Caco-2 (cell line): ENCODE measurements at regions not wholly inside any gene's neighbourhood (a gene's known extent, or its start where the extent isn't known, plus 50 kb on each side); places are given as distances from the start of the nearest gene placed in this dataset.

Source experiments
- BruUV-seq: library from RNA; stranded (reverse); fragments of 400-500 nt; replicated peaks from 2 replicates; lab custom pipeline; 2021; lab: Mats Ljungman, UMichigan
- CTCF ChIA-PET: fragments of 300-600 bp; sonication (Branson Sonifier 250); formaldehyde crosslinking; loops from one replicate; lab custom pipeline; 2022; ENCODE audit warnings: antibody characterized with exemption; lab: Charles Lee
- POLR2A ChIA-PET: fragments of 300-600 bp; sonication (Branson Sonifier 250); formaldehyde crosslinking; loops from one replicate; lab custom pipeline; 2022; ENCODE audit warnings: antibody characterized with exemption; lab: Charles Lee
- DNase-seq, 2 experiments: peaks; one replicate each; pipeline versions ENCODE4 v3.0.0 to v3.0.0-alpha.2; 2020 to 2022
- H3K27me3 ChIP-seq: replicated peaks from 2 replicates; pipeline ENCODE4 v1.6.0; 2011; ENCODE audit warnings: low read length; ENCODE audit not compliant: control insufficient read depth, insufficient read depth
- H3K36me3 ChIP-seq: 2 replicates; pipeline ENCODE4 v1.5.1; 2011; ENCODE audit warnings: low read length; ENCODE audit not compliant: control insufficient read depth, insufficient read depth
- H3K4me1 ChIP-seq: fragments of 250-450 bp; sonication (Bioruptor Pico); 2 replicates; pipeline ENCODE4 v1.5.1; 2020; ENCODE audit warnings: mild to moderate bottlenecking
- H3K4me3 ChIP-seq: 2 replicates; pipeline ENCODE4 v1.5.1; 2011; ENCODE audit warnings: low read depth, mild to moderate bottlenecking, control low read depth, low read length
- H3K9me3 ChIP-seq: fragments of 250-450 bp; sonication (Bioruptor Pico); 2 replicates; pipeline ENCODE4 v1.5.1; 2020; ENCODE audit warnings: mild to moderate bottlenecking, moderate library complexity
- H3K27ac Mint-ChIP-seq: one replicate; pipeline ENCODE4 v1.8.0; 2022; ENCODE audit warnings: mixed read lengths; ENCODE audit not compliant: unreplicated experiment
- H3K27me3 Mint-ChIP-seq: one replicate; pipeline ENCODE4 v1.8.0; 2022; ENCODE audit warnings: mixed read lengths; ENCODE audit not compliant: insufficient read depth, unreplicated experiment
- H3K36me3 Mint-ChIP-seq: one replicate; pipeline ENCODE4 v1.8.0; 2022; ENCODE audit warnings: mild to moderate bottlenecking, mixed read lengths; ENCODE audit not compliant: insufficient read depth, unreplicated experiment
- H3K4me1 Mint-ChIP-seq: one replicate; pipeline ENCODE4 v1.8.0; 2022; ENCODE audit warnings: low read depth, mixed read lengths; ENCODE audit not compliant: unreplicated experiment
- H3K4me3 Mint-ChIP-seq: one replicate; pipeline ENCODE4 v1.8.0; 2022; ENCODE audit warnings: mild to moderate bottlenecking, moderate library complexity, mixed read lengths; ENCODE audit not compliant: unreplicated experiment
- H3K9me3 Mint-ChIP-seq: one replicate; pipeline ENCODE4 v1.8.0; 2022; ENCODE audit warnings: mixed read lengths; ENCODE audit not compliant: unreplicated experiment
- intact Hi-C: fragments of 100-400 bp; cut with micrococcal nuclease; formaldehyde crosslinking; loops from one replicate; pipeline ENCODE4 v1.10.0; 2022; ENCODE audit not compliant: unreplicated experiment
- TF ChIP-seq, protein P1 (sequence below), 2 experiments: fragments of 200-600 bp in 1 of 2; IDR thresholded peaks; 1 replicate in 1 of 2; 2 replicates in 1 of 2; pipeline versions ENCODE4 v1.5.1 to v1.8.0; 2011 to 2022; ENCODE audit warnings: antibody characterized with exemption in 1 of 2, control low read depth in 1 of 2, inconsistent platforms in 1 of 2, low read depth in 1 of 2, low read length in 1 of 2, mild to moderate bottlenecking in 1 of 2, moderate library complexity in 1 of 2; ENCODE audit not compliant: insufficient read depth in 1 of 2, severe bottlenecking in 1 of 2, unreplicated experiment in 1 of 2

- ChIA-PET CTCF (no interaction called here), POLR2A (no interaction called here)
- Mint-ChIP-seq H3K27me3 (no peaks in the 10 kb centered on the region), H3K36me3 (no peaks in the 10 kb centered on the region), H3K27ac (no peak overlapping the region), H3K4me3 (no peak overlapping the region), H3K9me3 (no peaks in the 10 kb centered on the region), H3K4me1 (peaks cover 7% of the 10 kb centered on the region)
- intact Hi-C loops = no loop called here
- 0 out of 2 replicates have a peak, but pooled peaks cover 4% of the 10 kb centered on the region for H3K9me3 ChIP-seq
- H3K36me3 ChIP-seq = no peaks in the 10 kb centered on the region
- TF ChIP-seq, protein P1, sequence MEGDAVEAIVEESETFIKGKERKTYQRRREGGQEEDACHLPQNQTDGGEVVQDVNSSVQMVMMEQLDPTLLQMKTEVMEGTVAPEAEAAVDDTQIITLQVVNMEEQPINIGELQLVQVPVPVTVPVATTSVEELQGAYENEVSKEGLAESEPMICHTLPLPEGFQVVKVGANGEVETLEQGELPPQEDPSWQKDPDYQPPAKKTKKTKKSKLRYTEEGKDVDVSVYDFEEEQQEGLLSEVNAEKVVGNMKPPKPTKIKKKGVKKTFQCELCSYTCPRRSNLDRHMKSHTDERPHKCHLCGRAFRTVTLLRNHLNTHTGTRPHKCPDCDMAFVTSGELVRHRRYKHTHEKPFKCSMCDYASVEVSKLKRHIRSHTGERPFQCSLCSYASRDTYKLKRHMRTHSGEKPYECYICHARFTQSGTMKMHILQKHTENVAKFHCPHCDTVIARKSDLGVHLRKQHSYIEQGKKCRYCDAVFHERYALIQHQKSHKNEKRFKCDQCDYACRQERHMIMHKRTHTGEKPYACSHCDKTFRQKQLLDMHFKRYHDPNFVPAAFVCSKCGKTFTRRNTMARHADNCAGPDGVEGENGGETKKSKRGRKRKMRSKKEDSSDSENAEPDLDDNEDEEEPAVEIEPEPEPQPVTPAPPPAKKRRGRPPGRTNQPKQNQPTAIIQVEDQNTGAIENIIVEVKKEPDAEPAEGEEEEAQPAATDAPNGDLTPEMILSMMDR (IDR thresholded peaks at IDR 0.05; ENCODE audit: insufficient read depth in 1 of 2, low read depth in 1 of 2, low read length in 1 of 2, severe bottlenecking in 1 of 2, unreplicated experiment in 1 of 2) = no peak
- no peak for DNase-seq
- no peaks in the 10 kb centered on the region for H3K27me3 ChIP-seq
- H3K4me1 ChIP-seq = no peaks in the 10 kb centered on the region
- BruUV-seq = no TSS peak
- no peak overlapping the region for H3K4me3 ChIP-seq
Measured at GRCh38 chr1:203403586-203403985, 52.7 kb upstream of the FMOD start.

GRCh38 chr1:203404546-203404945 lies 53.6 kb upstream of the FMOD start:
- CTCF ChIA-PET = no interaction called here
- H3K36me3 ChIP-seq = no peaks in the 10 kb centered on the region
- TF ChIP-seq, protein P1 (IDR thresholded peaks at IDR 0.05; ENCODE audit: insufficient read depth in 1 of 2, low read depth in 1 of 2, low read length in 1 of 2, severe bottlenecking in 1 of 2, unreplicated experiment in 1 of 2) = no peak

DNA sequence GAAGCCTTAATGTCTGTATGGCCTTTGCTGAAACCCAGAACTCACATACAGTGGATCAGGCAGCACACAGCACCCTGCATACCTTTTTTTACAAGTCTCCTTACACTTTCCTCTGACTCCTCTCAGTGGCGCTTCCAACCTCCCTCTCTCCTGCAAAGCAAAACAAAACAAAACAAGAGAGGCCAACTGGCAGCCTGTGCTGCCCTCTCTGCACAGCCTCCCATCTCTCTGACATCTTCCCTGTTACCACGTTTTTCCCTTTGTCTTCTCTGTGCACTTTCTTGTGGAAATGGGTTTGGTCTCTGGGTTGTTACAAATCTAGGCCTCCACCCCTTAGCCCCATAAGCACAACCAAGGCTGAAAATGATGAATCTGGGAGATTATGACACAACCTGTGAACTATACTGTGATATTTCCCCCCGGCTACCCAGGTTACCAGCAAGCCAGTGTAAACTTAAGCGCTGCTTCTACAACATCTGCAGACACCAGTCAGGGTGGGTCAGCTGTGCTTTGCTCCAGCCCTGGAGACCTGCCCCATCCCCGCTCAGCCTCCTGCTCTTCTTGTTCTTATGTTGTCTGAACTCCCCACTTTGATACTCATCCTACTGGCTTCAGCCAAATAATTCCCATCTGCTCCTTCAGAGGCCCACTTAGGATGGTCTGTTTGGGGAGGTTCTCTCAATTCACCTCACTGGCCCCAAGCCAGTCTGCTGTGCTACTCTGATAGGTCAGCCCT lies 54.9 kb upstream of the FMOD start:
- Mint-ChIP-seq H3K27ac (no peak overlapping the region), H3K36me3 (no peaks in the 10 kb centered on the region), H3K9me3 (peaks cover 8% of the 10 kb centered on the region), H3K27me3 (peaks cover 2% of the 10 kb centered on the region), H3K4me1 (peaks cover 15% of the 10 kb centered on the region), H3K4me3 (no peak overlapping the region)
- CTCF ChIA-PET = no interaction called here
- H3K4me3 ChIP-seq = no peak overlapping the region
- TF ChIP-seq, protein P1 (IDR thresholded peaks at IDR 0.05; ENCODE audit: insufficient read depth in 1 of 2, low read depth in 1 of 2, low read length in 1 of 2, severe bottlenecking in 1 of 2, unreplicated experiment in 1 of 2) = no peak
- no peak for DNase-seq
- no TSS peak for BruUV-seq
- no peaks in the 10 kb centered on the region for H3K9me3 ChIP-seq
- no peaks in the 10 kb centered on the region for H3K27me3 ChIP-seq
- intact Hi-C loops = no loop called here
- H3K36me3 ChIP-seq = no peaks in the 10 kb centered on the region
- no peaks in the 10 kb centered on the region for H3K4me1 ChIP-seq
- POLR2A ChIA-PET = no interaction called here

More at GRCh38 chr1:203404546-203404945, 53.6 kb upstream of the FMOD start:
- POLR2A ChIA-PET = no interaction called here
- Mint-ChIP-seq H3K36me3 (no peaks in the 10 kb centered on the region), H3K27ac (no peak overlapping the region), H3K27me3 (no peaks in the 10 kb centered on the region), H3K4me3 (no peak overlapping the region), H3K4me1 (peaks cover 7% of the 10 kb centered on the region), H3K9me3 (no peaks in the 10 kb centered on the region)
- no peak overlapping the region for H3K4me3 ChIP-seq
- no peak for DNase-seq
- intact Hi-C loops = no loop called here
- no peaks in the 10 kb centered on the region for H3K27me3 ChIP-seq
- no peaks in the 10 kb centered on the region for H3K9me3 ChIP-seq
- BruUV-seq = no TSS peak
- H3K4me1 ChIP-seq = no peaks in the 10 kb centered on the region
